Loucy (cell line): ENCODE measurements at regions not wholly inside any gene's neighbourhood (a gene's known extent, or its start where the extent isn't known, plus 50 kb on each side); places are given as distances from the start of the nearest gene placed in this dataset.

Experiments used
- H2AFZ ChIP-seq: fragments of 200-600 bp; sonication (generic); 2 replicates; pipeline ENCODE4 v1.6.0; 2016; ENCODE audit warnings: antibody characterized with exemption, mild to moderate bottlenecking, low read length, moderate library complexity
- H3F3A ChIP-seq: fragments of 200-600 bp; 2 replicates; pipeline ENCODE4 v1.6.0; 2016; ENCODE audit warnings: antibody characterized with exemption, low read depth, mild to moderate bottlenecking
- H3K27me3 ChIP-seq: fragments of 200-600 bp; sonication (generic); 2 replicates; pipeline ENCODE4 v1.6.1; 2014; ENCODE audit warnings: low read length, mild to moderate bottlenecking; ENCODE audit not compliant: insufficient read depth, poor library complexity, severe bottlenecking
- H3K36me3 ChIP-seq: fragments of 200-600 bp; sonication (generic); 2 replicates; pipeline ENCODE4 v1.6.1; 2016; ENCODE audit warnings: low read length; ENCODE audit not compliant: insufficient read depth
- H3K4me1 ChIP-seq: fragments of 200-600 bp; sonication (generic); 2 replicates; pipeline ENCODE4 v1.5.1; 2014; ENCODE audit warnings: low read length, mild to moderate bottlenecking; ENCODE audit not compliant: insufficient read depth, poor library complexity, severe bottlenecking
- H3K4me2 ChIP-seq: fragments of 200-600 bp; sonication (generic); 2 replicates; pipeline ENCODE4 v1.6.0; 2014; ENCODE audit warnings: antibody characterized with exemption, low read length, low read depth, mild to moderate bottlenecking; ENCODE audit not compliant: poor library complexity, severe bottlenecking
- H3K4me3 ChIP-seq: fragments of 200-600 bp; sonication (generic); 2 replicates; pipeline ENCODE4 v1.5.1; 2014; ENCODE audit warnings: low read length, mild to moderate bottlenecking, mixed read lengths; ENCODE audit not compliant: poor library complexity, severe bottlenecking
- H3K79me2 ChIP-seq: fragments of 200-600 bp; sonication (generic); 2 replicates; pipeline ENCODE4 v1.6.1; 2014; ENCODE audit warnings: low read length; ENCODE audit not compliant: insufficient read depth
- H3K9ac ChIP-seq: fragments of 200-600 bp; sonication (generic); 2 replicates; pipeline ENCODE4 v1.6.0; 2014; ENCODE audit warnings: mild to moderate bottlenecking, low read depth, low read length, moderate library complexity; ENCODE audit not compliant: poor library complexity, severe bottlenecking
- H3K9me2 ChIP-seq: fragments of 200-600 bp; sonication (generic); replicated peaks from 2 replicates; pipeline ENCODE4 v1.6.1; 2016; ENCODE audit warnings: low read depth, low read length, mixed read lengths
- H3K9me3 ChIP-seq: fragments of 200-600 bp; sonication (generic); 2 replicates; pipeline ENCODE4 v1.6.1; 2014; ENCODE audit warnings: mild to moderate bottlenecking, antibody characterized with exemption, low read length, low read depth; ENCODE audit not compliant: insufficient read depth
- H4K20me1 ChIP-seq: fragments of 200-600 bp; sonication (generic); 2 replicates; pipeline ENCODE4 v1.6.0; 2014; ENCODE audit warnings: antibody characterized with exemption, low read length, mild to moderate bottlenecking; ENCODE audit not compliant: insufficient read depth, poor library complexity, severe bottlenecking
- EZH2phosphoT487 ChIP-seq: fragments of 200-600 bp; IDR thresholded peaks from 2 replicates; pipeline ENCODE4 v1.6.1; 2018; ENCODE audit warnings: antibody characterized with exemption, mild to moderate bottlenecking, moderate library complexity, borderline replicate concordance
- TF ChIP-seq, protein P1 (sequence below): fragments of 200-600 bp; sonication (generic); conservative IDR thresholded peaks from 2 replicates; pipeline ENCODE4 v1.5.1; 2014; ENCODE audit warnings: mild to moderate bottlenecking, antibody characterized with exemption, low read length

- no peak overlapping the region for H2AFZ ChIP-seq
- H3K27me3 ChIP-seq = no peaks in the 10 kb centered on the region
- no peak for TF ChIP-seq EZH2phosphoT487
- TF ChIP-seq, protein P1, sequence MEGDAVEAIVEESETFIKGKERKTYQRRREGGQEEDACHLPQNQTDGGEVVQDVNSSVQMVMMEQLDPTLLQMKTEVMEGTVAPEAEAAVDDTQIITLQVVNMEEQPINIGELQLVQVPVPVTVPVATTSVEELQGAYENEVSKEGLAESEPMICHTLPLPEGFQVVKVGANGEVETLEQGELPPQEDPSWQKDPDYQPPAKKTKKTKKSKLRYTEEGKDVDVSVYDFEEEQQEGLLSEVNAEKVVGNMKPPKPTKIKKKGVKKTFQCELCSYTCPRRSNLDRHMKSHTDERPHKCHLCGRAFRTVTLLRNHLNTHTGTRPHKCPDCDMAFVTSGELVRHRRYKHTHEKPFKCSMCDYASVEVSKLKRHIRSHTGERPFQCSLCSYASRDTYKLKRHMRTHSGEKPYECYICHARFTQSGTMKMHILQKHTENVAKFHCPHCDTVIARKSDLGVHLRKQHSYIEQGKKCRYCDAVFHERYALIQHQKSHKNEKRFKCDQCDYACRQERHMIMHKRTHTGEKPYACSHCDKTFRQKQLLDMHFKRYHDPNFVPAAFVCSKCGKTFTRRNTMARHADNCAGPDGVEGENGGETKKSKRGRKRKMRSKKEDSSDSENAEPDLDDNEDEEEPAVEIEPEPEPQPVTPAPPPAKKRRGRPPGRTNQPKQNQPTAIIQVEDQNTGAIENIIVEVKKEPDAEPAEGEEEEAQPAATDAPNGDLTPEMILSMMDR = no peak
- H3F3A ChIP-seq = no peaks in the 10 kb centered on the region
- no peaks in the 10 kb centered on the region for H3K79me2 ChIP-seq
- no peaks in the 10 kb centered on the region for H3K9me3 ChIP-seq
- H3K4me1 ChIP-seq = no peaks in the 10 kb centered on the region
- H3K4me2 ChIP-seq = no peak overlapping the region
- H3K36me3 ChIP-seq = no peaks in the 10 kb centered on the region
- no peaks in the 10 kb centered on the region for H3K9me2 ChIP-seq
- H4K20me1 ChIP-seq = no peaks in the 10 kb centered on the region
- no peak overlapping the region for H3K4me3 ChIP-seq
- H3K9ac ChIP-seq = no peak overlapping the region
Observed at GRCh38 chr5:143888912-143889311, 77.0 kb downstream of the HMHB1 start.

GRCh38 chr5:143889986-143890385 is 78.0 kb downstream of the HMHB1 start:
- Histone ChIP-seq H3F3A (no peaks in the 10 kb centered on the region), H4K20me1 (no peaks in the 10 kb centered on the region), H3K9me3 (no peaks in the 10 kb centered on the region), H3K9ac (no peak overlapping the region), H3K9me2 (no peaks in the 10 kb centered on the region), H3K27me3 (no peaks in the 10 kb centered on the region), H3K4me3 (no peak overlapping the region), H3K4me1 (no peaks in the 10 kb centered on the region), H3K36me3 (no peaks in the 10 kb centered on the region), H3K4me2 (no peak overlapping the region), H3K79me2 (no peaks in the 10 kb centered on the region), H2AFZ (no peak overlapping the region)
- TF ChIP-seq, protein P1 = no peak
- TF ChIP-seq EZH2phosphoT487 = no peak

GRCh38 chr5:143890487-143890886 is 78.5 kb downstream of the HMHB1 start:
- Histone ChIP-seq H3K79me2 (no peaks in the 10 kb centered on the region), H3F3A (no peaks in the 10 kb centered on the region), H3K4me2 (no peak overlapping the region), H3K9me2 (no peaks in the 10 kb centered on the region), H2AFZ (no peak overlapping the region), H3K4me3 (no peak overlapping the region), H3K9me3 (no peaks in the 10 kb centered on the region), H3K27me3 (no peaks in the 10 kb centered on the region), H3K4me1 (no peaks in the 10 kb centered on the region), H3K9ac (no peak overlapping the region), H4K20me1 (no peaks in the 10 kb centered on the region), H3K36me3 (no peaks in the 10 kb centered on the region)
- no peak for TF ChIP-seq EZH2phosphoT487
- TF ChIP-seq, protein P1 = no peak
